ENCODE measurements at regions not wholly inside any gene's neighbourhood (a gene's known extent, or its start where the extent isn't known, plus 50 kb on each side); places are given as distances from the start of the nearest gene placed in this dataset.

- no peak for DNase-seq (ENCODE audit: low spot score in 2 of 2)
- H3K9me3 Mint-ChIP-seq = peaks cover 9% of the 10 kb centered on the region
- no peak overlapping the region for H3K4me3 Mint-ChIP-seq
- no peaks in the 10 kb centered on the region for H3K27me3 Mint-ChIP-seq
- H3K27ac Mint-ChIP-seq (ENCODE audit: low read depth) = no peak overlapping the region
- H3K36me3 Mint-ChIP-seq (ENCODE audit: insufficient read depth) = no peaks in the 10 kb centered on the region
- H3K4me1 Mint-ChIP-seq = no peaks in the 10 kb centered on the region
- no peak for ATAC-seq (replicated peaks; ENCODE audit: extremely low read depth, poor library complexity, severe bottlenecking)
These were observed 490.2 kb upstream of the SALL1 start for GRCh38 chr16:51641191-51641765.

- no peak overlapping the region for H3K27ac Mint-ChIP-seq (ENCODE audit: low read depth)
- H3K4me3 Mint-ChIP-seq = no peak overlapping the region
- DNase-seq (ENCODE audit: low spot score in 2 of 2) (no peak), ATAC-seq (replicated peaks; ENCODE audit: extremely low read depth, poor library complexity, severe bottlenecking) (no peak)
- H3K27me3 Mint-ChIP-seq = no peaks in the 10 kb centered on the region
- no peaks in the 10 kb centered on the region for H3K36me3 Mint-ChIP-seq (ENCODE audit: insufficient read depth)
- H3K9me3 Mint-ChIP-seq = peaks cover 11% of the 10 kb centered on the region
- no peaks in the 10 kb centered on the region for H3K4me1 Mint-ChIP-seq
These were observed 489.1 kb upstream of the SALL1 start for GRCh38 chr16:51640196-51640595.

- ATAC-seq (replicated peaks; ENCODE audit: extremely low read depth, poor library complexity, severe bottlenecking) = no peak
- Mint-ChIP-seq H3K4me3 (no peak overlapping the region), H3K27ac (ENCODE audit: low read depth) (no peak overlapping the region), H3K9me3 (peaks cover 14% of the 10 kb centered on the region), H3K4me1 (no peaks in the 10 kb centered on the region), H3K36me3 (ENCODE audit: insufficient read depth) (no peaks in the 10 kb centered on the region), H3K27me3 (no peaks in the 10 kb centered on the region)
- no peak for DNase-seq (ENCODE audit: low spot score in 2 of 2)
These were observed 487.5 kb upstream of the SALL1 start for GRCh38 chr16:51638339-51639135.

- Mint-ChIP-seq H3K4me1 (no peaks in the 10 kb centered on the region), H3K36me3 (ENCODE audit: insufficient read depth) (no peaks in the 10 kb centered on the region), H3K27ac (ENCODE audit: low read depth) (no peak overlapping the region), H3K9me3 (peaks cover 14% of the 10 kb centered on the region), H3K27me3 (no peaks in the 10 kb centered on the region), H3K4me3 (no peak overlapping the region)
- no peak for ATAC-seq (replicated peaks; ENCODE audit: extremely low read depth, poor library complexity, severe bottlenecking)
- DNase-seq (ENCODE audit: low spot score in 2 of 2) = no peak
These were observed 486.7 kb upstream of the SALL1 start for GRCh38 chr16:51637770-51638094.

- H3K4me3 Mint-ChIP-seq = no peak overlapping the region
- H3K27me3 Mint-ChIP-seq = no peaks in the 10 kb centered on the region
- no peak overlapping the region for H3K27ac Mint-ChIP-seq (ENCODE audit: low read depth)
- H3K9me3 Mint-ChIP-seq = peaks cover 18% of the 10 kb centered on the region
- ATAC-seq (replicated peaks; ENCODE audit: extremely low read depth, poor library complexity, severe bottlenecking) = no peak
- no peaks in the 10 kb centered on the region for H3K4me1 Mint-ChIP-seq
- no peak for DNase-seq (ENCODE audit: low spot score in 2 of 2)
- H3K36me3 Mint-ChIP-seq (ENCODE audit: insufficient read depth) = no peaks in the 10 kb centered on the region
These were observed 486.1 kb upstream of the SALL1 start for GRCh38 chr16:51636920-51637769.

GRCh38 chr16:51635181-51635580 lies 484.1 kb upstream of the SALL1 start:
- ATAC-seq (replicated peaks; ENCODE audit: extremely low read depth, poor library complexity, severe bottlenecking) (no peak), DNase-seq (ENCODE audit: low spot score in 2 of 2) (no peak)
- Mint-ChIP-seq H3K27ac (ENCODE audit: low read depth) (no peak overlapping the region), H3K36me3 (ENCODE audit: insufficient read depth) (no peaks in the 10 kb centered on the region), H3K4me1 (no peaks in the 10 kb centered on the region), H3K9me3 (peaks cover 19% of the 10 kb centered on the region), H3K4me3 (no peak overlapping the region), H3K27me3 (no peaks in the 10 kb centered on the region)

- Mint-ChIP-seq H3K4me1 (no peaks in the 10 kb centered on the region), H3K27me3 (no peaks in the 10 kb centered on the region), H3K36me3 (ENCODE audit: insufficient read depth) (no peaks in the 10 kb centered on the region), H3K4me3 (no peak overlapping the region), H3K9me3 (peaks cover 22% of the 10 kb centered on the region), H3K27ac (ENCODE audit: low read depth) (no peak overlapping the region)
- no peak for DNase-seq (ENCODE audit: low spot score in 2 of 2)
- no peak for ATAC-seq (replicated peaks; ENCODE audit: extremely low read depth, poor library complexity, severe bottlenecking)
These were observed 479.0 kb upstream of the SALL1 start for GRCh38 chr16:51630076-51630475.

GRCh38 chr16:51629576-51629975 lies 478.5 kb upstream of the SALL1 start:
- peaks cover 22% of the 10 kb centered on the region for H3K9me3 Mint-ChIP-seq
- H3K4me3 Mint-ChIP-seq = no peak overlapping the region
- no peak overlapping the region for H3K27ac Mint-ChIP-seq (ENCODE audit: low read depth)
- H3K4me1 Mint-ChIP-seq = no peaks in the 10 kb centered on the region
- no peaks in the 10 kb centered on the region for H3K36me3 Mint-ChIP-seq (ENCODE audit: insufficient read depth)
- H3K27me3 Mint-ChIP-seq = no peaks in the 10 kb centered on the region
- ATAC-seq (replicated peaks; ENCODE audit: extremely low read depth, poor library complexity, severe bottlenecking) (no peak), DNase-seq (ENCODE audit: low spot score in 2 of 2) (no peak)

- H3K27ac Mint-ChIP-seq (ENCODE audit: low read depth) = no peak overlapping the region
- DNase-seq (ENCODE audit: low spot score in 2 of 2) = no peak
- H3K4me3 Mint-ChIP-seq = no peak overlapping the region
- H3K4me1 Mint-ChIP-seq = no peaks in the 10 kb centered on the region
- peaks cover 30% of the 10 kb centered on the region for H3K9me3 Mint-ChIP-seq
- H3K36me3 Mint-ChIP-seq (ENCODE audit: insufficient read depth) = no peaks in the 10 kb centered on the region
- ATAC-seq (replicated peaks; ENCODE audit: extremely low read depth, poor library complexity, severe bottlenecking) = no peak
- no peaks in the 10 kb centered on the region for H3K27me3 Mint-ChIP-seq
These were observed 473.2 kb upstream of the SALL1 start for GRCh38 chr16:51624080-51624775.

GRCh38 chr16:51621610-51622009 lies 470.5 kb upstream of the SALL1 start:
- DNase-seq (ENCODE audit: low spot score in 2 of 2) = no peak
- no peak overlapping the region for H3K4me3 Mint-ChIP-seq
- H3K36me3 Mint-ChIP-seq (ENCODE audit: insufficient read depth) = no peaks in the 10 kb centered on the region
- peaks cover 27% of the 10 kb centered on the region for H3K9me3 Mint-ChIP-seq
- H3K27me3 Mint-ChIP-seq = no peaks in the 10 kb centered on the region
- H3K4me1 Mint-ChIP-seq = no peaks in the 10 kb centered on the region
- no peak for ATAC-seq (replicated peaks; ENCODE audit: extremely low read depth, poor library complexity, severe bottlenecking)
- H3K27ac Mint-ChIP-seq (ENCODE audit: low read depth) = no peak overlapping the region

GRCh38 chr16:51615141-51615540 lies 464.1 kb upstream of the SALL1 start:
- no peak for DNase-seq (ENCODE audit: low spot score in 2 of 2)
- peaks cover 31% of the 10 kb centered on the region for H3K9me3 Mint-ChIP-seq
- no peaks in the 10 kb centered on the region for H3K36me3 Mint-ChIP-seq (ENCODE audit: insufficient read depth)
- H3K27ac Mint-ChIP-seq (ENCODE audit: low read depth) = no peak overlapping the region
- no peak for ATAC-seq (replicated peaks; ENCODE audit: extremely low read depth, poor library complexity, severe bottlenecking)
- H3K4me1 Mint-ChIP-seq = no peaks in the 10 kb centered on the region
- no peak overlapping the region for H3K4me3 Mint-ChIP-seq
- H3K27me3 Mint-ChIP-seq = no peaks in the 10 kb centered on the region

GRCh38 chr16:51607201-51607651 lies 456.2 kb upstream of the SALL1 start:
- Mint-ChIP-seq H3K27ac (ENCODE audit: low read depth) (no peak overlapping the region), H3K4me1 (no peaks in the 10 kb centered on the region), H3K4me3 (no peak overlapping the region), H3K36me3 (ENCODE audit: insufficient read depth) (no peaks in the 10 kb centered on the region), H3K27me3 (no peaks in the 10 kb centered on the region), H3K9me3 (peaks cover 20% of the 10 kb centered on the region)
- ATAC-seq (replicated peaks; ENCODE audit: extremely low read depth, poor library complexity, severe bottlenecking) (no peak), DNase-seq (ENCODE audit: low spot score in 2 of 2) (no peak)

Data from central memory CD8-positive, alpha-beta T cell (primary cell).